ENCODE measurements at regions not wholly inside any gene's neighbourhood (a gene's known extent, or its start where the extent isn't known, plus 50 kb on each side); places are given as distances from the start of the nearest gene placed in this dataset.

DNA sequence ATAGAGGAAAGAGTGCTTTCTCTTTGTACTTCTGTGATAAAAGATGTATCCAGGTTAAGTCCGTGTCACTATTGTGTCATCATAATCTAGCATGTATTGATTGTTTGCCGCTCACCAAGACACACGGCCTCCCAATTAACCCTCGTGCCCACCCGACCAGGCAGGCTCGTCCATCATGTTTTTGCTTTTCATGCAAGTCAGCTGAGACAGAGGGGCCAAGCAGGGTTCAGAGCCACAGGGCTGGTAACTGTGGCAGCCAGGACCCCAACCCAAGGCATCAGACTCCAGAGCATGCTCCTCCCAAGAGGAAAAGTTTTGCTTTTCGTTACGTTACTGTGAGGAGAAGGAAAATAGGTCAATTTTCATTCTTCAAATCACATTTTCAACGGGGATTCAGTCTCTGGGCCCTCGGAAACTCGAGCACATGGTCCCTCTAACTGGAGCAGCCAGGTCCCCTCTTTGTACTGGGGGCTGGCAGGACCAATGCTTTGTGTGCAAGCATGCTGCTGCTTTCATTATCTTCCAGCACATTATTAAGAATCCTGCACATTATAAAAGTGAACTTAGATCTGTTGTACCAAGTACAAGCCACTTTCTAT is 161.1 kb upstream of the TOPAZ1 start:
- no peak for DNase-seq (ENCODE audit: low read depth in 3 of 3)

DNA sequence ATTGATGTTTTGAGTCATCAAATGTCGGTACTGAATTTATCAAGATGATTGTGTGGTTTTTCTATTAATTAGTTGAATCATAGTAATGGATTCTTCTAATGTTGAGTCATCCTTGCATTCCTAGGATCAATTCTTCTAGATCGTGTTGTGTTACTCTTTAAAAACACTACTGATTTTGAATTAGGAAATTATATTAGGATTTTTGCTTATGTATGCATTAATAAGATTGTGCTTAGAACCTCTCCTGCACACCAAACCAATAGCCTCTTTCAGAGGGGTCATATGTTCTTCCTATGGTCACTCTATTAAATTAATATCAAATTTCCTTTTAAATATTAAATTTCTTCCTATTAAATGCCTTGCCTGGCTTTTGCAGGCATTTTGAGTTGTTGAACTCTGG is 151.7 kb upstream of the TOPAZ1 start:
- DNase-seq (ENCODE audit: low read depth in 3 of 3), result no peak

DNA sequence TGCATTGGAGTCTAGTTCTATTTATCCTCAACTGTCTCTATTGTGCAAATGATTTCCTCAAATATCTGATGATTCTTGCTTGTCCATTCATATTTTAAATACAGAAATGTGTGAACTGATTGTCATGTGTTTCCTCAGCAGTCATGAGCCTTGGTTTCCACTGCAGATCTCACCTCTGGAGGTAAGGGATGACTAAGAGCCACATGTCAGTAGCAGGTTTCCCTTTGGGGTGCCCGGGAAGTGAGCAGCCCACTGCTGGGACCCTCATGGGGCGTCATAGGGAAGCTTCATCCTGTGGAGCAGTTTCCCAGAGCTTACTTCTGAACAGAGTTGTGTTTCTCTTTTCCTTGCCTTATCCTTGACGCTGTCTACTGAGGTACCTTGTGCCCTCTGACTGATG is 149.2 kb upstream of the TOPAZ1 start:
- DNase-seq (ENCODE audit: low read depth in 3 of 3), result no peak

DNA sequence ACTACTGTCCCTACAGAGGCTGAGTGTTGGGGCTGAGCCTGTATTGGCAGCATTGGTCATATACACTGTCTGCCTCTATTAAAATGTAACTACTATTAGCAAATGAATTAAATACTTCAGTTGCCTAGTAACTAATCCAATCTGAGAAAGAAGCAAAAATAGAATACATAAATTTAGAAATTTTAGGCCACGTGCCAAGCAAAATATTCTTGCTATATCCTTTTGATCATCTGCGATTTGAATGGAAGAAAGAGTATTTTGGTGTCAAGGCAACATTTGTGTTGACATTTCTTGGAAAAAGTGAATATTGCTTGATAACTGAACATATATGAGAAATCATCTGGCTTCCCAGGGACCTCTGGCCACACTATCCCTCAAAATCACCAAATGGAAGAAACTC is 148.2 kb upstream of the TOPAZ1 start:
- DNase-seq (ENCODE audit: low read depth in 3 of 3), result no peak

DNA sequence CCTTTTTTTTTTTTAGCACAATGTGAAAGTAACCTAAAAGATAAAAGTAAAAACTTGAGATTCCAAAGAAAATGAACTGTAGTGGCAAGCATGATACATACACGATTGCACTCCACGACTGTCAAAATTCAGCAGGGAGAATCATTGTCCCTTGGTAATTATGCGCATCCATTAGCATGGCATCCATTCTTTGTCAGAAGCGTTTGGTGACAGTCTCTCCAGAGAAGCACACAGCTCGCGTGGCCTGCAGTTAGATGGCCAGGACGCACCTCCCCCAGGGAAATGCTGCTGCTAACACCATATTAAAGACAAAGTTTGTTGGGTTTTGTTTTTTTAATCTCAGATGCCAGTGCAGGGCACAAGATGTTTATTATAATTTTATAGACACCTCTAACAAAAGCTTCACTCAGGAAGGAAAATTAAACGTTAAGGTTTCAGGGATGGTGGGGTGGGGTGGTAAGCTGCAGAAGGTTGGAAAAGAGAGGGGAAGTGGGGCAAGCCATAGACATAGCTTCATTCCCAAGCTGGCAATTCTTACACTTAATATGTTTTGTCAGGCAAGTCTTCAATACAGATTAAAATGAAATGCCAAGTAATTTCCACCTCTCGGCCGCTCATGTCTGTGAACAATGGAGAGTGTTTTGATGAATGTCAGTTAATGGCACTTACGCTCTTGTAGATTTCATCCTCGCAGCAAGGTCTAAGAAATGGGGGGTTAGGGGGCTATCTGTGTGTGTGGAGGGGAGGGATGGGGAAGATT is 142.8 kb upstream of the TOPAZ1 start:
- no peak for DNase-seq (ENCODE audit: low read depth in 3 of 3)

DNA sequence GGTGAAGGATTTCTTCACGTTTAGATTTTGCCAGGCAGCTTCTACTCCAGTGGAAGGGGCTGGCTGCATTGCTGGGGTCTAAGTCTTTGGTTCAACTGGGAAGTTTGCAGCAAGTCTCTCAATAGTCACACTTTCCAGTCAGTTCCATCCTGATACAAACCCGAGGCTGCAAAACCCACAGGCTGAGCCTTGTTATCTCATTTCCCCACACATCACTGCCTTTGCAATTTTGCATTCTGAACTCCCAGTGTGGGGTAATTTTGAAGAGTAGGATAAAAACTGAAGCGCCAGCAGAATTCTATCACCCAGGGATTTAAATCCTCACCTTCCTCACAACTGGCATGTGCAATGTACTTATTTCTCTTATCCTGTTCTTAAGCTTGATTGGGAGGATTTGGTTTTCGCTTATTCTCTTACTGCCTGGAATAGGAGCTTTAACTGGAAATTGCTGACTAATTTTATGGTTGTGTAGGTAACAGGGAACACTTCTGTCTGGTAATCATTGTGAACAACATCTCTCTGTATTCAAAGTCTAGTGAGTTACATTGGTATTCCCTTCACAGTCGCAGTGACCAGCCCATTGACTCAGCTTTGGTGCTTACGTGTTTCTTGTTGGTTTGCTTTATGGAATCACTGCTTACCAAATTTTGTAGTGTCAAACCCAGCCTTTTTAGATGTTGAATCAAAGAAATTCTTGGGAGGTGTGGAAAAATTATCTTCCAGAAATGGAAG is 142.0 kb upstream of the TOPAZ1 start:
- no peak for DNase-seq (ENCODE audit: low read depth in 3 of 3)

DNA sequence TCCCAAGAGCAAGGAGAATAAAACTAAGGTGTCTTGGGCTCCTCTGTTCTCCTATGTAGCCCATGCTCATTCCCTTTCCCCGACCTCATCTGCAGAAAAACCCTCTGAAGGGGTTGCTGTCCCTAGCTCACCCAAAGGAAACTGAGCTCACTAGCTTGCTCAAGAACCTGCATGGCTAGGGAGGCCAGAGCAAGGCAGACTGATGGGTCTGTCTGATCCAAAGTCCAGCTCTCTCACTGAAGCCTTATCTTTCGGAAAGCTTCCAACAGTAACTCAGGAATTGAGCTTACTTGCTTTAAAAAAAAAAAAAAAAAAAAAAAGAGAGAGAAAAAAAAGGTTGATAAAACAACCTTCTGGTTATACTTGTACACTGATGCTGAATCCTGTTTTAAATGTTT is 141.4 kb upstream of the TOPAZ1 start:
- no peak for DNase-seq (ENCODE audit: low read depth in 3 of 3)

DNA sequence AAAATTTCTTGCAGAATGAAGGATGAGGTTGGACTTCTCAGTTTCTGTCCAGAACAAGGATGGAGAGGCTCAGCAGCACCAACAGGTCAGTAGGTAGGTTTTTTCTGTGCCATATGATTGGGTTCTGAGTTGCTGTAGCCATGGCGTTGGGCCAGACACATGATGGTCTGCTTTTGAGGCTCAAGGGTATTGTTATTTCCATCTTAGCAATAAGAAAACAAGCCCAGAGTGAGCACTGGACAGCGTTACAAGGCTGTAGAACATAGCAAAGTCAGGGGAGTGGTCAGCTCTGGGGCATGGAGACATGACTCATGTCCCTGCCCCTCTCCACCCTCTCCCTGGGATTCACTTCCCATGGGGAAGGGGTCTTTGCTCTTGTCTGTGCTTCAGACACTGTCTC is 137.6 kb upstream of the TOPAZ1 start:
- DNase-seq (ENCODE audit: low read depth in 3 of 3), result no peak

DNA sequence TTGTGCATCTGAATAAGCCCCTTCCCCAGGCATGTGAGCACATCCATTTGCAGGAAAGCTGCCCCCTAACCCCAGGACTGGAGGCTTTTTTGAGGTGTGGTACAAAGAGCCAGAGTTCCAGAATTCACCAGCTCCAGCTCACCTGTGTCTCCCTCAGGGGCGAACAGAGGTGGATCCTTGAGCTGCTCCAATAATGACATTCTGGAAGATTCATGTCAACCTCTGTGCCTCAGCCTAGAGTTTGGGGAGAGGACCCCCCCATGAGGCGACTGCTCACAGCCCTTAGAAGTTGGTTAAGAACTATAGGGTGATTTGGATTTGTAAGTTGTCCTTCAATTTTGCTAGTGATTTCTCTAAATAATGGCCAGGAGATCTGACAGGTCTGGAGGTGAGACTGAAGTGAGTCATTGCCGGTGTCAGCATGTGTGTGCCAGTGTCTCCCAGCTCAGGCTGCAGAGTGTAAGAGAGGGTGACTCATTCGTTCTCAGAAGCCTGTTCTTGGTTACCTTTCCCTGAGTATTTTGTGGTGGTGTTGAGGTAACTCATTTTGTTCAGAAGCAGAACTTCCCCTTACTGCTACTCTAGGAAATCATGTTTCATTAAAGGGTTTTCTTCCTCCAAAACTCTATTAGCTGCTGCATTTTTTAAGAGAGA is 136.9 kb upstream of the TOPAZ1 start:
- peak in 1 of 3 experiments; percentile 3 for DNase-seq (ENCODE audit: low read depth in 3 of 3)

DNA sequence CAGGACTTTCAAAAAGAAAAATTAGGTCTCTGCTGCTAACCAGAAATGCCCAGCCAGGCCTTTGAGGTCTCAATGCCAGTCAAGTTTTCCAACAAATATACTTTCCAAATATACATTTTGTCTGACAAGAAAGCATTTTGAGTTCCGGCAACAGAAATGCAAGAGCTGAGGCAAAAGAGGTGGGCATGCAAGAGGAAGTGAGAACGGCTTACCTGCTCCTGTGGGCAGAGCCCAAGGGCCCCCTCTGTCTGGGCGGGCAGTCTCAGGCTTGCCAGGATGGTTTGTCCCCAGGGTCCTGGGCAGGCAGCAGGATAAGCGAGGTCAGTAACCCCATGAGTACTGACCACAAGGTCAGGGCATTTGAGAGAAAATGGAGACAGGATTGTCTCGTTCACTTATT is 136.1 kb upstream of the TOPAZ1 start:
- DNase-seq (ENCODE audit: low read depth in 3 of 3), result no peak

DNA sequence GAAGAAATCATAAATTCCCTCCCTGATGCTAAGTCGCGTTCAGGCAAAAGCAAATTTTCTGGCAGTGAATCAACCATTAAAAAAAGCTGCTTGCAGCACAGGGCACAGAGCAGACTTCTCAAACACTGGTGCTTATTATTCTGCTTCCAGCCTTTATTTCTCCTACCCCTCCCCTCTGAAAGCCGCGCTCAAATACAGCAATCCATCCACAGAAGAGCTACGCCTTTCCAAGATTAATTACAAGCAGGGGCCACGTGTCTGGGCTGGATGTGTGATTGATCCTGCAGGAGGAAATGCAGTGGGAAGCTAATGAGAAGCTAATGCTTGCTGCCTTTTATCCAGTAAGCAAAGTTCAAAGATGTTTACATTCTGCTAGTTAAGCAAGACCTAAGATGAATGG is 134.9 kb upstream of the TOPAZ1 start:
- no peak for DNase-seq (ENCODE audit: low read depth in 3 of 3)

DNA sequence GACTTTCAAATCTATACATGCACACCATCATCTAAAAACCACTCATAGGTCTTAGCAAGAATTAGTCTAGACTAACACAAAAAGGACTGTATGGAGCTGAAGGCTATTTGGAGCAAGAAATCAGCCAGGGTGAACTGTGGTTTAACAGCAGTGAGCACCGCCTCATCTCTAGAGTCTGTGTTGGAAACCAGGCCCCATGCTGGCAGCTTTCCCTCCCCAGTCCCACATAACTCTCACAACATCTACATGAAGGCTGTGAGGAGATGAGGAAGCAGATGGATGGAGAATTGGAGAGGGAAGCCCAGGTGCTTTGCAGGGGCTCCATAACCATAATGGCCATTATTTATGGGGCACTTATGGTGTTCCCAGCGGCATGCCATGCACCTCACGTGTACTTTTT is 133.2 kb upstream of the TOPAZ1 start:
- no peak for DNase-seq (ENCODE audit: low read depth in 3 of 3)

DNA sequence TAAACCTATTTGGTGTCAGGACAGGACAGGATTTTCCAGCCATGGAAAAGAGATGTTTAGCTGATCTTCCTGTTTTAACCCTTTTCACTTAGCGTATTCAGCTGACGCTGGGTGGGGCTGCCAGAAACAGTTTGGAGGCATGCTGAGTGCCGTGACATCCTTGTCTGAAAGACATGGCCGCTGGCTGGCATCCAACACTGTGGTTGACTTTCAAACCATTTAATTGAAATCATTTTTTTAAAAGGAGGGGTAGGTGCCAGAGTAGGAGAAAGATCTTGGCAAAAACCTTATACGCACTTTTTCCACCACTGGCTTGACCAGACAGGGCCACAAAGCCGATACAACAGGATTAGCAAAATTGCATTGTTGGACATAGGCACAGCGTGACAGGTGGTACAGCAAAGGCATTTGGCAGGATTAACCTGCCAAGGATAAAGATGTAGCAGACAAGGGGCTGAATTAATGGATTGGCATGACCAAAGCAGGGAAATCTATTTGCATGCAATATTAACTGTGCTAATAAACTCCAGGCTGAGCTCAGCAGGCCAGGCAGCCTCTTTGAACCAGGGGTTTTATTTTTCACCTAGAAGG is 131.8 kb upstream of the TOPAZ1 start:
- DNase-seq (ENCODE audit: low read depth in 3 of 3), result no peak

DNA sequence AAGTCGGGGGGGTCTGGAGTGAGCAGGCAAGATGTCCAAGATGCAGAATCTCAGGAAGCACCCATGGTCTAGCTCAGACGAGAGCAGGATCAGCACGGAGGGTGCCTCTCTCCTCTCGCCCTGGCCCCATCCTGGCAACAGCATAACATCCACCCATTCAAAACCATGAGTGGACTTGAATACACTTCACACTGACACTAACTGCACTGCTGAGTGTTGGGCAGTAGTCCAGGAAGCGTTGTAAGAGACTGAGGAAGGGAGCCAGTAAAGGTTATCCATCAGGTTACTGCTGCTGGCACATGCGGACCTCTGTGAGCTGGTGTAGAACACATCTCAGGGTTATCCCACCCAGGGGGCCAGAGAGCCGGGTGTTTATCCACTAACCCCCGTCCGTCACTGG is 131.0 kb upstream of the TOPAZ1 start:
- no peak for DNase-seq (ENCODE audit: low read depth in 3 of 3)

DNA sequence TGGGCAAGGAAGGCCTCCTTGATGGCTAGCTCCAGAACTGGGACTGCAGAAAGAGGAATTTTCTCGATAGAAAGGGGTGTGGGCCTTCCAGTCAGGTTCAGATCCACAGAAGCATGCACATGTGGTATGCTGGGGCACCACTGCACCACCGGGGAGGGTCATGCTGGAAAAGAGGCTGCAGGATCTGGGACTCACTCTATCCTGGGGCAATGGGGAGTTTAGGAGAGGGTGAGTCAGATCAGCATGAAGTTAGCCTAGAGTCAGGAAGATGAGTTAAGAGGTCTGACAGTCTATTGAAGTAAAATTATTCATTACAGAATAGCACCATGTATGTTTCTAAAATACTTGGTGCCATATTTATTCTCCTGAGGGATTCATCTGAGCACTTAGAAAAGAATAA is 130.2 kb upstream of the TOPAZ1 start:
- no peak for DNase-seq (ENCODE audit: low read depth in 3 of 3)

DNA sequence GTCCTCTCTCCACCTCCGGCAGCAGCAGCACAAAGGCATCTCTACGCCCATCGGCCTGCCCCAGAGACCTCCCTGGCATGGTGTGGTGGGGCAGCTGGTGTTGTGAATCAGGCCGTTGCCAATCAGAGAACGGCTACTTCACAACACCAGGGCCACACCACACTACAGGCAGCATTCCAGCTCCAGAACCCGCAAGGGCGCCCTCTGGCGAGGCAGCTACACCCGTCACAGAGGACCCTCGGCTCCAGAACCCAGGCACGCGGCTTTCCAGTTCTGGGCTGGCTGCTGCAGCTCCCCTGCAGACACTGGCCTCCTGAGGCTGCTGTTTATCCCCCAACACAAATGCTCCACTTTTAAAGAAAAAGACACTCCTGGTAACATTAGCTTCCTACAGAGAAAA is 127.5 kb upstream of the TOPAZ1 start:
- peak in 2 of 3 experiments; percentile 5 to 9 for DNase-seq (ENCODE audit: low read depth in 3 of 3)

DNA sequence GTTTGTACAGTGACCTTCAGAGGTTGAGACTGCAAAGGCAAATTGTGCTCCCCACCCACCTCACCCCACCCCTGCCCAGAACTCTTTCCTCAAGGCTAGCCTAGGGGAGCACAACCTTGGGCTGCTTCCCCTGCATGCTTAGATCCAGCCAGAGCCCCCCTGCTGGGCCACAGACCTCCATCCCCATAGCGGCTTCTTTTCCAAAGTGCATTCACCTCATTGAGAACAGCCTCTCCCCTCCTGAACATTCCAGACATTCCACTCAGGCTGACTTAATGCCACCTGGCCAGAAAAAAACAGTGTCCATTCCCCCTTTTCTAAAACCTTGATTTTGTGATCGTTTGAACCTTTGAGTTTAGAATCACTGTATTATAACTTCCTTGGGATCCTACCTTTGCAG is 124.4 kb upstream of the TOPAZ1 start:
- DNase-seq (ENCODE audit: low read depth in 3 of 3), result no peak

DNA sequence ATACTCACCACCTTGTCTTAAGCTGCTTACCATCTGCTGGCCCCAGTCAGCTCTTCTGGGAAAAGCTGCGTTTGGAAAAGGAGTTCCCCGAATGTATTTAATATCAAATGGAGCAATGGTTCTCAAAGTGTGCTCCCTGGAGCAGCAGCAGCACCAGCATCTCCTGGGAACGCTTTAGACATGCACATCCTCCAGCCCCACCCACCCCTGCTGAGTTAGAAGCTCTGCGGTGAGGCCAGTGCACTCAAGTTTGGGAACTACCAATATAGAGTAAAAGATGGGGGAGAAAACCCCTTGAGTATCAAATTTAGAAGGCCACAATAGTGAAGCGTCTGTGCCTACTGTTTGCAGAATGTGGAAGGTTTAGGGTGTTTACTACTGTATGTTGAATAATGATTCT is 124.0 kb upstream of the TOPAZ1 start:
- DNase-seq (ENCODE audit: low read depth in 3 of 3), result no peak

DNA sequence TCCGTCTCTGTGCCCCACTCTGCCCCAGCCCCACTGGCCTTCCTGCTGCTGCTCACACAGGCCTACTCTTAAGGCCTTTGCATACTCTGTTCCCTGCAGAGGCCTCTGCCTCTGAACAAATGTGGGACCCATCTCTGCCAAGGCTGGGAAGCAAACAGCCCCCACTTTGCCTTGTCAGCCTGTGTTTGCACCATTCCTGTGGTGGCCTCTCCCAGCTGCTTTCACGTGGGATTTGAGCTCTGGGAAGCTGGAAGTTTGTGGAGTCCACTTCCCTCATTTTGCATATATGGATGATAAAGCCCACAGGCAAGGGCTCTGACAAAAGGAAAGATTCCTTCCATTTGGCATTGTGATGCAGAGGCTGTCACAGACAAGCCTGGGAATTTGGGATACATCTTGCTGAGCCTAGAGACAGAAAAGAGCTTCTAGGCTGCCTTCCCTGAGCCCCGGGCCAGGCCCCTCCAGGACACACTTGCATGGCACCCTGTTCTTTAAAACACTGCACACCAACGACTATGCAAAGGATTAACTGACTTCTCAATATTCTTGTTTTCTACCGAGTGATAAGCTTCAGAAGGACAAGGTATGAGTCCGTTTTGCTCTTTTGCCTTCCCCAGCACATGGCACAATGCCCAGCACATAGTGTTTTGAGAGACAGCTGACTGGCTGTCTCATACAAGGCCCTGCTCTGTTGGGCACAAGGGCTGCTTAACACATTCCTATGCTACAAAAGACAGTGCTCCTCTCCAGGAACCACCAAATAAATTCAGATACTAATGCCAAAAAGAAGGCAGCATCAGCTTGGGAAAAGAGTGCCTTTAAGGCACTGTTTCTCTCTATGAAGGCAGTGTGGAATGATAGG is 120.7 kb upstream of the TOPAZ1 start:
- DNase-seq (ENCODE audit: low read depth in 3 of 3), result no peak

DNA sequence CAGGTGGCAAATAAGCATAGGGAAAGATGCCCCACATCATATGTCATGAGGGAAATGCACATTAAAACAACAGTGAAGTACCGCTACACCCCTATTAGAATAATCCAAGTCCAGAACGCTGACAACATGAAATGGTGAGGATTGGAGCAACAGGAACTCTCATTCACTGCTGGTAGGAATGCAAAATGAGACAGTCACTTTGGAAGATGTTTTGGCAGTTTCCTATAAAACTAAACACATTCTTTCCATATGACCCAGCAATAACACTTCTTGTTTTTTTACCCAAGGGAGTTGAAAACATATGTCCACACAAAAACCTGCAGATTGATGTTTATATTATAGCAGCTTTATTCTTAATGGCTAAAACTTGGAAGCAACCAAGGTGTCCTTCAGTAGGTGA is 116.4 kb upstream of the TOPAZ1 start:
- no peak for DNase-seq (ENCODE audit: low read depth in 3 of 3)

DNA sequence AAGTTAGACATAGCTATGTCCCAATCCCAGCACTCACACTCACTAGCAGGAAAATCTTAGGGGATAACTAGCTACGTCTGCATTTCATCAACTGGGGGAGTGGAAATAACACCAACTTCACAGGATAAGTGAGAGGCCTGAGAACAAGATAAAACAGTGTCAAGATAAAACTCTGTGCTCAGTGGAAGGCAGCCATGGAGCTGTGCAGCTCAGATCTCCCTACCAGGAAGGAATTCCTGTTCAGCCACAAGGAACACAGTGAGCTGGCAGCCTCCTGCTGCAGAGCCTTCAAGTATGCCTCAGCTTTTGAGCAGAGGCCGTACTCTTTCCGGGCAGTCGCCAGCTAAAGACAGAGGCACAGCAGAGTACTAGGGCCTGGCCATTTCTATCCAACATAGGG is 115.8 kb upstream of the TOPAZ1 start:
- DNase-seq (ENCODE audit: low read depth in 3 of 3), result no peak

Measured in stimulated activated CD4-positive, alpha-beta T cell treated with anti-CD3 and anti-CD28 coated beads, TNF-alpha, amount 100 ng/mL, for 4 hours (primary cell).